Gastrocnemius medialis (tissue), 4 donors: ENCODE measurements at regions not wholly inside any gene's neighbourhood (a gene's known extent, or its start where the extent isn't known, plus 50 kb on each side); places are given as distances from the start of the nearest gene placed in this dataset.
"Not testable (repeated sequence)": the region's sequence is repeated elsewhere in the genome, so short reads cannot be mapped to it uniquely, and the experiment has no call there.

Source experiments
- ATAC-seq, 2 donors: fragments of 150-250 bp; one replicate each; pipeline ENCODE4 v1.9.1; 2016
- DNase-seq, 2 donors: peaks; one replicate each; pipeline ENCODE4 v3.0.0-alpha.2; 2019
- H3K27ac ChIP-seq, 4 donors: fragments of 200-600 bp; sonication (generic); 1 replicate in 1 of 4; 2 replicates in 3 of 4; pipeline ENCODE4 v1.5.1; 2016 to 2018; ENCODE audit warnings: mild to moderate bottlenecking in 2 of 4, moderate library complexity in 1 of 4
- H3K27me3 ChIP-seq, 3 donors: fragments of 200-600 bp; sonication (generic) in 2 of 3; 1 replicate in 1 of 3; 2 replicates in 2 of 3; pipeline versions ENCODE4 v1.5.1 to v1.6.0; 2016 to 2019; ENCODE audit warnings: mild to moderate bottlenecking in 1 of 3, moderate library complexity in 1 of 3
- H3K36me3 ChIP-seq, 2 donors: fragments of 200-600 bp; sonication (generic) in 1 of 2; one replicate each; pipeline ENCODE4 v1.5.1; 2017 to 2018
- H3K4me1 ChIP-seq, 2 donors: fragments of 200-600 bp; sonication (generic) in 1 of 2; one replicate each; pipeline ENCODE4 v1.5.1; 2016 to 2017; ENCODE audit warnings: mild to moderate bottlenecking in 2 of 2
- H3K4me3 ChIP-seq, 4 donors: fragments of 200-600 bp; sonication (generic) in 3 of 4; 1 replicate in 1 of 4; 2 replicates in 3 of 4; pipeline ENCODE4 v1.5.1; 2016 to 2019; ENCODE audit warnings: mild to moderate bottlenecking in 2 of 4
- H3K9me3 ChIP-seq, 3 donors: fragments of 200-600 bp; sonication (generic) in 2 of 3; 1 replicate in 1 of 3; 2 replicates in 2 of 3; pipeline ENCODE4 v1.5.1; 2016 to 2019
- POLR2A ChIP-seq, 2 donors: fragments of 450-650 bp; IDR thresholded peaks; one replicate each; pipeline ENCODE4 v1.6.1; 2017; ENCODE audit warnings: antibody characterized with exemption in 2 of 2, mild to moderate bottlenecking in 2 of 2, moderate library complexity in 2 of 2
- in situ Hi-C, 4 donors: fragments of 200-750 bp; cut with MboI; loops; one replicate each; pipeline versions ENCODE4 v1.15.0 to v1.8.0; 2017; ENCODE audit warnings: low sequenced_read_pairs in 4 of 4
- intact Hi-C: fragments of 100-400 bp; cut with DNase I; formaldehyde crosslinking; loops from one replicate; pipeline ENCODE4 v1.15.1; 2023; ENCODE audit warnings: low total_unique reads
- TF ChIP-seq, protein P1 (sequence below), 5 experiments: fragments of 450-650 bp in 3 of 5; fragments of 200-600 bp in 2 of 5; sonication (generic) in 2 of 5; IDR thresholded peaks in 4 of 5; conservative IDR thresholded peaks in 1 of 5; 1 replicate in 4 of 5; 2 replicates in 1 of 5; pipeline ENCODE4 v1.5.1; 2016 to 2019; ENCODE audit warnings: antibody characterized with exemption in 5 of 5, mild to moderate bottlenecking in 3 of 5, moderate library complexity in 3 of 5

- Histone ChIP-seq H3K36me3 (no peaks in the 10 kb centered on the region), H3K4me1 (peaks cover 0 to 4% of the 10 kb centered on the region in 2 donors), H3K9me3 (no peaks in the 10 kb centered on the region), H3K4me3 (no peak overlapping the region), H3K27ac (no peak overlapping the region), H3K27me3 (no peaks in the 10 kb centered on the region)
- intact Hi-C loops = no loop called here
- TF ChIP-seq, protein P1, sequence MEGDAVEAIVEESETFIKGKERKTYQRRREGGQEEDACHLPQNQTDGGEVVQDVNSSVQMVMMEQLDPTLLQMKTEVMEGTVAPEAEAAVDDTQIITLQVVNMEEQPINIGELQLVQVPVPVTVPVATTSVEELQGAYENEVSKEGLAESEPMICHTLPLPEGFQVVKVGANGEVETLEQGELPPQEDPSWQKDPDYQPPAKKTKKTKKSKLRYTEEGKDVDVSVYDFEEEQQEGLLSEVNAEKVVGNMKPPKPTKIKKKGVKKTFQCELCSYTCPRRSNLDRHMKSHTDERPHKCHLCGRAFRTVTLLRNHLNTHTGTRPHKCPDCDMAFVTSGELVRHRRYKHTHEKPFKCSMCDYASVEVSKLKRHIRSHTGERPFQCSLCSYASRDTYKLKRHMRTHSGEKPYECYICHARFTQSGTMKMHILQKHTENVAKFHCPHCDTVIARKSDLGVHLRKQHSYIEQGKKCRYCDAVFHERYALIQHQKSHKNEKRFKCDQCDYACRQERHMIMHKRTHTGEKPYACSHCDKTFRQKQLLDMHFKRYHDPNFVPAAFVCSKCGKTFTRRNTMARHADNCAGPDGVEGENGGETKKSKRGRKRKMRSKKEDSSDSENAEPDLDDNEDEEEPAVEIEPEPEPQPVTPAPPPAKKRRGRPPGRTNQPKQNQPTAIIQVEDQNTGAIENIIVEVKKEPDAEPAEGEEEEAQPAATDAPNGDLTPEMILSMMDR (IDR thresholded peaks at IDR 0.05 in 4 of 5, conservative IDR thresholded peaks at IDR 0.05 in 1 of 5) = no peak
- TF ChIP-seq POLR2A (IDR thresholded peaks at IDR 0.05) = no peak
- ATAC-seq = no peak
- no peak for DNase-seq
- in situ Hi-C loops = no loop called here
Measured at GRCh38 chr16:54985156-54985555, 54.5 kb downstream of the IRX5 start.

DNA sequence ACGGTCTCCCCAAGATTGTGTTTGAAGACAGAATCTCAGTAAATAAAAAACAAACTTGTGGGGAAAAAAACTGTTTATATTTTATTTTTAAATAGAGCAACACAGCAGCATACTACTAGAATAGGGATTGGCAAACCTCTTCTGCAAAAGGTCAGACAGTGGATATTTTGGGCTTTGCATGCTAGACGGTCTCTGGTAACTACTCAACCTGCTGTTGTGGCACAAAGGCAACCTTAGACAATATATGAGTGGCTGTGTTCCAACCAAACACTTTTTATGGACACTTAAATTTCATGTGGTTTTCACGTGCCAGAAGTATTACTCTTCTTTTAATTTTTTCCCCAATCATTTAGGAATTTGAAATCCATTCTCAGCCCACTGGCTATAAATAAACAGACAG is 55.0 kb downstream of the IRX5 start:
- TF ChIP-seq, protein P1 (IDR thresholded peaks at IDR 0.05 in 4 of 5, conservative IDR thresholded peaks at IDR 0.05 in 1 of 5) = no peak
- TF ChIP-seq POLR2A (IDR thresholded peaks at IDR 0.05) = no peak
- Histone ChIP-seq H3K27me3 (no peaks in the 10 kb centered on the region), H3K4me1 (peaks cover 0 to 4% of the 10 kb centered on the region in 2 donors), H3K36me3 (no peaks in the 10 kb centered on the region), H3K4me3 (no peak overlapping the region), H3K27ac (no peak overlapping the region), H3K9me3 (no peaks in the 10 kb centered on the region)
- no peak for DNase-seq
- intact Hi-C loops = no loop called here
- in situ Hi-C loops = no loop called here
- ATAC-seq = no peak

- in situ Hi-C loops (no loop called here), intact Hi-C loops (no loop called here)
- H3K4me1 ChIP-seq = peaks cover 0 to 4% of the 10 kb centered on the region in 2 donors
- DNase-seq = no peak
- H3K36me3 ChIP-seq = no peaks in the 10 kb centered on the region
- no peaks in the 10 kb centered on the region for H3K9me3 ChIP-seq
- no peak for ATAC-seq
- TF ChIP-seq, protein P1 (IDR thresholded peaks at IDR 0.05 in 4 of 5, conservative IDR thresholded peaks at IDR 0.05 in 1 of 5) = no peak
- no peak for TF ChIP-seq POLR2A (IDR thresholded peaks at IDR 0.05)
- no peak overlapping the region for H3K27ac ChIP-seq
- H3K27me3 ChIP-seq = no peaks in the 10 kb centered on the region
- H3K4me3 ChIP-seq = no peak overlapping the region
Measured at GRCh38 chr16:54986409-54986808, 55.7 kb downstream of the IRX5 start.

DNA sequence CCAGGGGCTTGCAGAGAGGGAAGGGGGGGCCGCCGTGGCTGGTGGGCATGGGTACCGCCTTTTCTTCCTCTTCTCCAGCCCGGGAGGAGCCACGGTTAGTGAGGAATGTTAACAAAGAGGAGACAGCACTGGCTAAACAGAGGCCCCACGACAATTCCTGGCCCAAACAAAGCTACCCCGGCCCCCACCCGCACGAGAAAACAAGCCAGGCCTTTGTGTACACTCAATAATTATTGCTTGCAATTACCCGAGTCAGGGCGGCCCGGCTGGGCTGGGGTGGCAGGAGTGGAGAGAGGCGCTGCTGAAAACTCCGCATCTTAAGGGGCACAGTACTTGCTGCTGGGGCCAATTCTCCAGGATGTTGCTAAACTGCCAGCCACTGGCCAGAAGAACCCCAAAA is 56.4 kb downstream of the IRX5 start:
- ATAC-seq (no peak), DNase-seq (no peak)
- Histone ChIP-seq H3K27me3 (no peaks in the 10 kb centered on the region), H3K27ac (no peak overlapping the region), H3K4me1 (peaks cover 0 to 4% of the 10 kb centered on the region in 2 donors), H3K36me3 (no peaks in the 10 kb centered on the region), H3K4me3 (no peak overlapping the region), H3K9me3 (no peaks in the 10 kb centered on the region)
- intact Hi-C loops (no loop called here), in situ Hi-C loops (no loop called here)
- no peak for TF ChIP-seq POLR2A (IDR thresholded peaks at IDR 0.05)
- TF ChIP-seq, protein P1 (IDR thresholded peaks at IDR 0.05 in 4 of 5, conservative IDR thresholded peaks at IDR 0.05 in 1 of 5) = no peak

DNA sequence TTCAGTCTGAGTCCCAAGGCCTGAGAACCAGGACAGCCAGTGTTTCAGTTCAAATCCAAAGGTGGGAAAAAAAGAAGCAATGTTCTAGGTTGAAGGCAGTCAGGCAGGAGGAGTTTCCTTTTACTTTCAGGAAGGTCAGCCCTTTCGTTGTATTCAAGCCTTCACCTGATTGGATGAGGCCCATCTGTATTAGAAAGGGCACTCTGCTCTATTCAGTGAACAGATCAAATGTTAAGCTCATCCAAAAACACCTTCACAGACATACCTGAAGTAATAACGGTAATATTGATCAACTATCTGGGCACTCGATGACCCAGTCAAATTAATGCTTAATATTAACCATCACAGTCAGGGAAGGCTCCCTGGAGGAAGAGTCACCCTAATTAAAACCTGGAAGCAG is 60.9 kb downstream of the IRX5 start:
- DNase-seq = no peak
- no peak for ATAC-seq
- TF ChIP-seq, protein P1 (IDR thresholded peaks at IDR 0.05 in 4 of 5, conservative IDR thresholded peaks at IDR 0.05 in 1 of 5) = no peak
- Histone ChIP-seq H3K9me3 (no peaks in the 10 kb centered on the region), H3K4me3 (no peak overlapping the region), H3K36me3 (no peaks in the 10 kb centered on the region), H3K4me1 (no peaks in the 10 kb centered on the region), H3K27ac (no peak overlapping the region), H3K27me3 (peaks cover 0 to under 1% (median 0%) of the 10 kb centered on the region in 3 donors)
- in situ Hi-C loops = no loop called here
- intact Hi-C loops = no loop called here

GRCh38 chr16:54991946-54992345 is 61.3 kb downstream of the IRX5 start:
- intact Hi-C loops, in situ Hi-C loops, H3K4me1 ChIP-seq, H3K4me3 ChIP-seq, H3K36me3 ChIP-seq, DNase-seq, H3K27ac ChIP-seq, H3K9me3 ChIP-seq, ATAC-seq, H3K27me3 ChIP-seq: not testable (repeated sequence)
